ENCODE measurements at regions not wholly inside any gene's neighbourhood (a gene's known extent, or its start where the extent isn't known, plus 50 kb on each side); places are given as distances from the start of the nearest gene placed in this dataset.

GRCh38 chr4:24262616-24263015, 321.7 kb downstream of the DHX15 start:
- DNase-seq (ENCODE audit: missing footprints) (no peak), ATAC-seq (no peak)
- intact Hi-C loops (cut with DNase I): no loop called here

GRCh38 chr4:24262084-24262483, 322.3 kb downstream of the DHX15 start:
- intact Hi-C loops (cut with DNase I): no loop called here

GRCh38 chr4:24260923-24261564, 323.3 kb downstream of the DHX15 start:
- peak; percentile 30 for ATAC-seq
- no peak for DNase-seq (ENCODE audit: missing footprints)
- intact Hi-C loops (cut with DNase I): no loop called here

More at GRCh38 chr4:24262084-24262483, 322.3 kb downstream of the DHX15 start:
- DNase-seq (ENCODE audit: missing footprints) (no peak), ATAC-seq (peak; percentile 65)

- no peak for DNase-seq (ENCODE audit: missing footprints)
- intact Hi-C loops (cut with DNase I): no loop called here
- ATAC-seq: no peak
These were observed 324.1 kb downstream of the DHX15 start for GRCh38 chr4:24260133-24260715.

- intact Hi-C loops (cut with DNase I): no loop called here
- ATAC-seq (no peak), DNase-seq (ENCODE audit: missing footprints) (no peak)
These were observed 327.8 kb downstream of the DHX15 start for GRCh38 chr4:24256547-24256946.

GRCh38 chr4:24256066-24256465, 328.3 kb downstream of the DHX15 start:
- no peak for DNase-seq (ENCODE audit: missing footprints)
- intact Hi-C loops (cut with DNase I): no loop called here
- ATAC-seq: no peak

- ATAC-seq: no peak
- no peak for DNase-seq (ENCODE audit: missing footprints)
- intact Hi-C loops (cut with DNase I): no loop called here
These were observed 332.2 kb downstream of the DHX15 start for GRCh38 chr4:24252121-24252520.

GRCh38 chr4:24251589-24251988, 332.8 kb downstream of the DHX15 start:
- ATAC-seq (no peak), DNase-seq (ENCODE audit: missing footprints) (no peak)
- intact Hi-C loops (cut with DNase I): no loop called here

GRCh38 chr4:24249972-24250371, 334.4 kb downstream of the DHX15 start:
- intact Hi-C loops (cut with DNase I): loop anchor here (5.0 to 10.0 kb wide), 4 partner anchors 167 to 878 kb away; no protein-coding TSS in a partner anchor
- no peak for ATAC-seq

GRCh38 chr4:24248674-24249630, 335.4 kb downstream of the DHX15 start:
- intact Hi-C loops (cut with DNase I): loop anchor here (5.0 to 10.0 kb wide), 4 partner anchors 168 to 877 kb away; no protein-coding TSS in a partner anchor
- DNase-seq (ENCODE audit: missing footprints) (no peak), ATAC-seq (peak; percentile 57)

More at GRCh38 chr4:24249972-24250371, 334.4 kb downstream of the DHX15 start:
- no peak for DNase-seq (ENCODE audit: missing footprints)

- intact Hi-C loops (cut with DNase I): loop anchor here (1.0 to 10.0 kb wide), 5 partner anchors 172 to 873 kb away; no protein-coding TSS in a partner anchor
- peak; percentile 8 for ATAC-seq
- no peak for DNase-seq (ENCODE audit: missing footprints)
These were observed 338.9 kb downstream of the DHX15 start for GRCh38 chr4:24245491-24245820.

- DNase-seq (ENCODE audit: missing footprints) (peak; percentile 77), ATAC-seq (peak; percentile 94)
- intact Hi-C loops (cut with DNase I): loop anchor here (1.0 to 10.0 kb wide), 5 partner anchors 172 to 873 kb away; no protein-coding TSS in a partner anchor
These were observed 339.5 kb downstream of the DHX15 start for GRCh38 chr4:24244663-24245490.

GRCh38 chr4:24243641-24244040, 340.7 kb downstream of the DHX15 start:
- DNase-seq (ENCODE audit: missing footprints) (no peak), ATAC-seq (no peak)
- intact Hi-C loops (cut with DNase I): loop anchor here (10.0 kb wide), 1 partner anchor 369 kb away; no protein-coding TSS in a partner anchor

- intact Hi-C loops (cut with DNase I): loop anchor here (10.0 kb wide), 1 partner anchor 367 kb away; no protein-coding TSS in a partner anchor
- DNase-seq (ENCODE audit: missing footprints): no peak
These were observed 342.8 kb downstream of the DHX15 start for GRCh38 chr4:24241511-24241910.

GRCh38 chr4:24240655-24241054, 343.7 kb downstream of the DHX15 start:
- ATAC-seq (no peak), DNase-seq (ENCODE audit: missing footprints) (no peak)
- intact Hi-C loops (cut with DNase I): loop anchor here (10.0 kb wide), 1 partner anchor 366 kb away; no protein-coding TSS in a partner anchor

More at GRCh38 chr4:24241511-24241910, 342.8 kb downstream of the DHX15 start:
- ATAC-seq: no peak

- intact Hi-C loops (cut with DNase I): loop anchor here (5.0 kb wide), 1 partner anchor 40 kb away; no protein-coding TSS in a partner anchor
- DNase-seq (ENCODE audit: missing footprints) (no peak), ATAC-seq (no peak)
These were observed 346.6 kb downstream of the DHX15 start for GRCh38 chr4:24237709-24238108.

GRCh38 chr4:24236532-24236931, 346.7 kb upstream of the PPARGC1A start:
- intact Hi-C loops (cut with DNase I): loop anchor here (5.0 kb wide), 1 partner anchor 39 kb away; no protein-coding TSS in a partner anchor
- DNase-seq (ENCODE audit: missing footprints): no peak
- ATAC-seq: no peak

- ATAC-seq (no peak), DNase-seq (ENCODE audit: missing footprints) (no peak)
- intact Hi-C loops (cut with DNase I): loop anchor here (5.0 kb wide), 1 partner anchor 39 kb away; no protein-coding TSS in a partner anchor
These were observed 346.3 kb upstream of the PPARGC1A start for GRCh38 chr4:24236120-24236519.

All from Right ventricle myocardium inferior (tissue), 1 donor.